ENCODE measurements at regions not wholly inside any gene's neighbourhood (a gene's known extent, or its start where the extent isn't known, plus 50 kb on each side); places are given as distances from the start of the nearest gene placed in this dataset.
"Not testable (repeated sequence)": the region's sequence is repeated elsewhere in the genome, so short reads cannot be mapped to it uniquely, and the experiment has no call there.

- Histone ChIP-seq H3K27me3 (ENCODE audit: control insufficient read depth, insufficient read depth, low read length) (no peaks in the 10 kb centered on the region), H3K4me3 (ENCODE audit: low read depth, low read length) (no peak overlapping the region), H3K36me3 (ENCODE audit: control insufficient read depth, insufficient read depth, low read length) (no peaks in the 10 kb centered on the region), H3K9me3 (ENCODE audit: control insufficient read depth, insufficient read depth, low read depth, low read length) (peaks cover 10% of the 10 kb centered on the region; the same call in 1 of the 2 replicates), H3K9ac (ENCODE audit: low read length) (no peak overlapping the region), H3K4me1 (ENCODE audit: control insufficient read depth, insufficient read depth, low read length) (no peaks in the 10 kb centered on the region), H3K27ac (ENCODE audit: low read depth, low read length) (no peak overlapping the region)
Observed at GRCh38 chr7:81053623-81054022, 134.8 kb upstream of the SEMA3C start.

GRCh38 chr7:81051811-81052413 is 133.1 kb upstream of the SEMA3C start:
- H3K9me3 ChIP-seq (ENCODE audit: control insufficient read depth, insufficient read depth, low read depth, low read length): peaks cover 18% of the 10 kb centered on the region
- H3K4me3 ChIP-seq (ENCODE audit: low read depth, low read length): no peak overlapping the region
- no peak overlapping the region for H3K9ac ChIP-seq (ENCODE audit: low read length)
- no peaks in the 10 kb centered on the region for H3K27me3 ChIP-seq (ENCODE audit: control insufficient read depth, insufficient read depth, low read length)
- no peaks in the 10 kb centered on the region for H3K36me3 ChIP-seq (ENCODE audit: control insufficient read depth, insufficient read depth, low read length)
- no peak overlapping the region for H3K27ac ChIP-seq (ENCODE audit: low read depth, low read length)
- no peaks in the 10 kb centered on the region for H3K4me1 ChIP-seq (ENCODE audit: control insufficient read depth, insufficient read depth, low read length)

GRCh38 chr7:81045491-81046030 is 126.7 kb upstream of the SEMA3C start:
- Histone ChIP-seq H3K4me3 (ENCODE audit: low read depth, low read length) (no peak overlapping the region), H3K9me3 (ENCODE audit: control insufficient read depth, insufficient read depth, low read depth, low read length) (peaks cover 19% of the 10 kb centered on the region), H3K27ac (ENCODE audit: low read depth, low read length) (no peak overlapping the region), H3K27me3 (ENCODE audit: control insufficient read depth, insufficient read depth, low read length) (no peaks in the 10 kb centered on the region), H3K9ac (ENCODE audit: low read length) (no peak overlapping the region), H3K4me1 (ENCODE audit: control insufficient read depth, insufficient read depth, low read length) (no peaks in the 10 kb centered on the region), H3K36me3 (ENCODE audit: control insufficient read depth, insufficient read depth, low read length) (no peaks in the 10 kb centered on the region)

DNA sequence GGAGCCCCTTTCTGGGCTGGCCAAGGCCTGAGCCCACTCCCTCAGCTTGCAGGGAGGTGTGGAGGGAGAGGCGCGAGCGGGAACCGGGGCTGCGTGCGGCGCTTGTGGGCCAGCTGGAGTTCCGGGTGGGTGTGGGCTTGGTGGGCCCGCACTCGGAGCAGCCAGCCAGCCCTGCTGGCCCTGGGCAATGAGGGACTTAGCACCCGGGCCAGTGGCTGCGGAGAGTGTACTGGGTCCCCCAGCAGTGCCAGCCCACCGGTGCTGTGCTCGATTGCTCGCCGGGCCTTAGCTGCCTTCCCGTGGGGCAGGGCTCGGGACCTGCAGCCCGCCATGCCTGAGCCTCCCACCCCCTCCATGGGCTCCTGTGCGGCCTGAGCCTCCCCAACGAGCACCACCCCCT is 123.8 kb upstream of the SEMA3C start:
- H3K27ac ChIP-seq (ENCODE audit: low read depth, low read length); H3K36me3 ChIP-seq (ENCODE audit: control insufficient read depth, insufficient read depth, low read length); H3K4me3 ChIP-seq (ENCODE audit: low read depth, low read length); H3K27me3 ChIP-seq (ENCODE audit: control insufficient read depth, insufficient read depth, low read length); H3K9me3 ChIP-seq (ENCODE audit: control insufficient read depth, insufficient read depth, low read depth, low read length); H3K4me1 ChIP-seq (ENCODE audit: control insufficient read depth, insufficient read depth, low read length); H3K9ac ChIP-seq (ENCODE audit: low read length): not testable (repeated sequence)

- Histone ChIP-seq H3K27me3 (ENCODE audit: control insufficient read depth, insufficient read depth, low read length) (no peaks in the 10 kb centered on the region), H3K9me3 (ENCODE audit: control insufficient read depth, insufficient read depth, low read depth, low read length) (no peaks in the 10 kb centered on the region), H3K27ac (ENCODE audit: low read depth, low read length) (no peak overlapping the region), H3K9ac (ENCODE audit: low read length) (no peak overlapping the region), H3K4me1 (ENCODE audit: control insufficient read depth, insufficient read depth, low read length) (no peaks in the 10 kb centered on the region), H3K36me3 (ENCODE audit: control insufficient read depth, insufficient read depth, low read length) (no peaks in the 10 kb centered on the region), H3K4me3 (ENCODE audit: low read depth, low read length) (no peak overlapping the region)
Observed at GRCh38 chr7:81040496-81040895, 121.6 kb upstream of the SEMA3C start.

GRCh38 chr7:81036871-81037270 is 118.0 kb upstream of the SEMA3C start:
- Histone ChIP-seq H3K27ac (ENCODE audit: low read depth, low read length) (no peak overlapping the region), H3K9ac (ENCODE audit: low read length) (no peak overlapping the region), H3K9me3 (ENCODE audit: control insufficient read depth, insufficient read depth, low read depth, low read length) (no peaks in the 10 kb centered on the region), H3K27me3 (ENCODE audit: control insufficient read depth, insufficient read depth, low read length) (no peaks in the 10 kb centered on the region), H3K4me3 (ENCODE audit: low read depth, low read length) (no peak overlapping the region), H3K4me1 (ENCODE audit: control insufficient read depth, insufficient read depth, low read length) (no peaks in the 10 kb centered on the region), H3K36me3 (ENCODE audit: control insufficient read depth, insufficient read depth, low read length) (no peaks in the 10 kb centered on the region)

DNA sequence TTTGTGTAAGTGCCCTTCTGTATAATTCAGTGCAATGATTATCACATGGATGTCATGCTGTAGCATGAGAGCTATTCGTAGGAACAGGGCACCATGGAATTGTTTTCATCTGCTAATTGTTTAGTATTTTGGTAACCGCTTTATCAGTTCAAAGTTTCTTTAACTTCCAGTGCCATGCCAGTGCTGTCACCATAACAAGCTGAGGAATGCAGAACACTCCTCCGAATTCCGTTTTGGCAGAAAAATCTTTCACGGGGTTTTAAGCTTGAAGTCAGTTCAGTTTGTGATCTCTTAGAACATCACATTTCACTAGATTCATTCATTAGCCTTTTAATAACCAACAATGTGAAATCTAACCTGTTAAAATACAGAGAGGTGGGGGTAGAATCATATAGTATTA is 117.2 kb upstream of the SEMA3C start:
- Histone ChIP-seq H3K27me3 (ENCODE audit: control insufficient read depth, insufficient read depth, low read length) (no peaks in the 10 kb centered on the region), H3K4me3 (ENCODE audit: low read depth, low read length) (no peak overlapping the region), H3K4me1 (ENCODE audit: control insufficient read depth, insufficient read depth, low read length) (no peaks in the 10 kb centered on the region)

GRCh38 chr7:81031996-81032395 is 113.1 kb upstream of the SEMA3C start:
- H3K9me3 ChIP-seq (ENCODE audit: control insufficient read depth, insufficient read depth, low read depth, low read length): no peaks in the 10 kb centered on the region
- H3K27me3 ChIP-seq (ENCODE audit: control insufficient read depth, insufficient read depth, low read length): no peaks in the 10 kb centered on the region
- H3K27ac ChIP-seq (ENCODE audit: low read depth, low read length): no peak overlapping the region
- H3K4me3 ChIP-seq (ENCODE audit: low read depth, low read length): no peak overlapping the region
- no peaks in the 10 kb centered on the region for H3K36me3 ChIP-seq (ENCODE audit: control insufficient read depth, insufficient read depth, low read length)
- no peak overlapping the region for H3K9ac ChIP-seq (ENCODE audit: low read length)
- no peaks in the 10 kb centered on the region for H3K4me1 ChIP-seq (ENCODE audit: control insufficient read depth, insufficient read depth, low read length)

More for the DNA sequence above, 117.2 kb upstream of the SEMA3C start:
- Histone ChIP-seq H3K36me3 (ENCODE audit: control insufficient read depth, insufficient read depth, low read length) (no peaks in the 10 kb centered on the region), H3K9ac (ENCODE audit: low read length) (no peak overlapping the region), H3K9me3 (ENCODE audit: control insufficient read depth, insufficient read depth, low read depth, low read length) (no peaks in the 10 kb centered on the region), H3K27ac (ENCODE audit: low read depth, low read length) (no peak overlapping the region)

DNA sequence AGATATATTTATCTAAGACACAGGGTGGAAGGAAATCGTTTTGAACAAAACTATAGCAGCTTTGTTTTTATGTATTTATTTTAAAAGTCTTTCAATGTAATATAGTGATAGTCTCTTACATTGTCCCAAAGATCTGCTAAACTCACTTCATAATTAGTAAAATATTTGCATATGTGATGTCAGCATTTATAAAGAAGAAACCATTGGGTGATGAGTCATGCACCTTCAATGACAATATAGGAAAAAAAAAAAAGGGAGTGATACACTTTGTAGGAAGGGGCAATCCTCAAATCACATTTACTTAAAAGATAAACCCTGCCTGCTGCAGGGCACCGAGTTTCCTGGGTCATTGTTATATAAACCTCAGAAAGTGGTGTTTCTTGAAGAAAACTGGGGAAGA is 112.4 kb upstream of the SEMA3C start:
- no peak overlapping the region for H3K27ac ChIP-seq (ENCODE audit: low read depth, low read length)
- H3K9me3 ChIP-seq (ENCODE audit: control insufficient read depth, insufficient read depth, low read depth, low read length): no peaks in the 10 kb centered on the region
- H3K36me3 ChIP-seq (ENCODE audit: control insufficient read depth, insufficient read depth, low read length): no peaks in the 10 kb centered on the region
- H3K9ac ChIP-seq (ENCODE audit: low read length): no peak overlapping the region
- H3K4me1 ChIP-seq (ENCODE audit: control insufficient read depth, insufficient read depth, low read length): no peaks in the 10 kb centered on the region
- H3K27me3 ChIP-seq (ENCODE audit: control insufficient read depth, insufficient read depth, low read length): no peaks in the 10 kb centered on the region
- no peak overlapping the region for H3K4me3 ChIP-seq (ENCODE audit: low read depth, low read length)

DNA sequence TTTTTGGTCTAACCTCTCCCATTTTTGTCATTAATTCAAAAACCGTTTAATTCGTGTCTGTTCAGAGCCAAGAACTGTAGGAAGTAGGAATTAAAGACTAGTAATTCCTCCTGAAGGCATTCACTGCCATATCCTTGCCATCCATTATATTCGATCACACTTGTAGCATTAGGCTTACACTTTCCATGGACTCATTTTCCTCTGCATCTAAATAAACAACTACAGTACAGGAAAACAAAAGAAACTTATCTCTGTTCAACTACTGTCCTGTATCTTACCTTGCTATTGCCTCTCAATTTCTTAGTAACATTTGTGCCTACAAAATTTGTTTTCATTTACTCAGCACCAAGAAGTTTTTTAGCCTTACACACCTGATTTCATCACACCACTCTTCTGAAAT is 111.6 kb upstream of the SEMA3C start:
- H3K36me3 ChIP-seq (ENCODE audit: control insufficient read depth, insufficient read depth, low read length): no peaks in the 10 kb centered on the region
- no peaks in the 10 kb centered on the region for H3K27me3 ChIP-seq (ENCODE audit: control insufficient read depth, insufficient read depth, low read length)
- no peaks in the 10 kb centered on the region for H3K9me3 ChIP-seq (ENCODE audit: control insufficient read depth, insufficient read depth, low read depth, low read length)
- H3K27ac ChIP-seq (ENCODE audit: low read depth, low read length): no peak overlapping the region
- H3K4me3 ChIP-seq (ENCODE audit: low read depth, low read length): no peak overlapping the region
- H3K4me1 ChIP-seq (ENCODE audit: control insufficient read depth, insufficient read depth, low read length): no peaks in the 10 kb centered on the region
- no peak overlapping the region for H3K9ac ChIP-seq (ENCODE audit: low read length)

- Histone ChIP-seq H3K9ac (ENCODE audit: low read length) (no peak overlapping the region), H3K27ac (ENCODE audit: low read depth, low read length) (no peak overlapping the region), H3K9me3 (ENCODE audit: control insufficient read depth, insufficient read depth, low read depth, low read length) (no peaks in the 10 kb centered on the region), H3K4me3 (ENCODE audit: low read depth, low read length) (no peak overlapping the region), H3K27me3 (ENCODE audit: control insufficient read depth, insufficient read depth, low read length) (no peaks in the 10 kb centered on the region), H3K4me1 (ENCODE audit: control insufficient read depth, insufficient read depth, low read length) (no peaks in the 10 kb centered on the region), H3K36me3 (ENCODE audit: control insufficient read depth, insufficient read depth, low read length) (no peaks in the 10 kb centered on the region)
Observed at GRCh38 chr7:81029511-81029910, 110.7 kb upstream of the SEMA3C start.

Data from HUES6 (cell line).